GM21723 (cell line): ENCODE measurements at regions not wholly inside any gene's neighbourhood (a gene's known extent, or its start where the extent isn't known, plus 50 kb on each side); places are given as distances from the start of the nearest gene placed in this dataset.

Experiments
- ATAC-seq: cut with Tn5 transposase; IDR thresholded peaks from one replicate; pipeline ENCODE4 v1.9.1; 2021; ENCODE audit warnings: mild to moderate bottlenecking, moderate library complexity; ENCODE audit not compliant: unreplicated experiment

- no peak for ATAC-seq
Measured at GRCh38 chr10:128820663-128821062, 646.4 kb upstream of the MGMT start.

DNA sequence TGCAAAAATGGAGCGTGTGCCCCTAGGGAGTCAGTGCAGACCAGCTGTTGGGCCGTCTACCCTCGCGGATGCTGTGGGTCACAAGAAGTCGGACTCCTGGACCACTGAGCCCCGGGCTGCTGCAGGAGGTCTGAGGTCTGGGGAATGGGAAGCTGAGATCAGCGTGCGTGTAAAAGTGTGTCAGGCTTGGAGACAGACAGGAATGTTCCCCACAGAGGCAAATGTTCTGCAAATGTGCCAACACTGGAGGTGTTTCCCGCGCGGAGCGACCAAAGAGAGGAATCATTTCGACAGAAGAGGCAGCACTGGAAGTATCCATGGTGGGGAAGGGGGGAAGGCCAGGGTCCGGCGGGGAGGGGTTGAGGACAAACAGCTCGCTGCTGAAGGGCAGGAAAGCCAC is 643.8 kb upstream of the MGMT start:
- no peak for ATAC-seq

DNA sequence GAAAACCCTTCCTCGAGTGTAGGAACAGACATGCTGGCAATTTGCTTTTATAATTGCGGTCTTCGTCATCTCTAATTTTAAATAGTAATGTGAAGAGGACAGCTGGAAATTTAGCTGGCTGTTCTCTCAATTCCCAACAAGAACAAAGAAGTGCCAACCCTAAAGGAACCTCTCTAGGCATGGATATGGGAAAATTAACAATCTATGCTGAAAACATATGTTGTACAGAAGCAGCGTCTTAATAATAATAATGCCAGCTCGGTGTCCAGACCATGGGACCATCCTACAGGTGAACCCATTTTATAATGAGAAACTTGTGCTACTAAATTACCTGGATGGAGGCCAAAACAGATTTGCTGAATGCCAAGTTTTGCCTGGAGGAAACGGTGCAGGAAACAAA is 641.4 kb upstream of the MGMT start:
- ATAC-seq = no peak

- no peak for ATAC-seq
Measured at GRCh38 chr10:128833671-128834070, 633.4 kb upstream of the MGMT start.

GRCh38 chr10:128835361-128835760 is 631.7 kb upstream of the MGMT start:
- no peak for ATAC-seq

- no peak for ATAC-seq
Measured at GRCh38 chr10:128837478-128837877, 629.6 kb upstream of the MGMT start.

- ATAC-seq = no peak
Measured at GRCh38 chr10:128839134-128839533, 627.9 kb upstream of the MGMT start.

DNA sequence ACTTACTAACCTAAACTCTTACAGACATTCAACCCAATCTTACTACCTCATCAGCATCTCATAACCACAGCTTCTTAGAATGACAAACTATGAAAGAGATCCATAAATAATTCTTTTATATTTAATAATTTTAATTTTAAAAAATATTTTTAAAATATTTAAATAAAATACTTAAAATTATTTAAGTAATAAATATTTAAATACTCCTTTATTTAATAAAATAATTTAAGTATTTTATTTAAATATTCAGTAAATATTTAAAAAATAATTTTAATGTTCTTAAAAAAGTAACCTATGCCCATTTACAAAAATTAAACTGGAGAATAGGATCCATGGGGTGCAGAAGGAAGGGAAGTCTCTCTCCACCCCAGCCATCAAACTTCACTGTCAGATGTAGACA is 627.3 kb upstream of the MGMT start:
- ATAC-seq = no peak

DNA sequence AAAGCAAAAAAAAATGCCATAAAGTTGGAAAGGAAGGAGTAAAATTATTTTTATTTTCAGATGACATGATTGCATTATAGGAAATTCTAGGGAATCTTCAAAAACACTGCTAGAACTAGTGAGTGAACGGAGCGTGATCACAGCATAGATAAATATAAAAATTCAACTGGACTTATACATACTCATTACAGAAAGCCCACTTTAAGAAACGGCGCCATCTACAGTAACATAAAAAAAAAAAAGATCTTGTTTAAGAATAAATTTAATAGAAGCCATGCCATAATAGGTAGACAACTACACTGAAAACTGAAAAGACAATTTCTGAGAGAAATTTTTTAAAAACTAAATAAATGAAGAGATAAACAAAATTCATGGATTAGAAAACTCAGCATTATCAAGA is 623.1 kb upstream of the MGMT start:
- ATAC-seq = no peak

DNA sequence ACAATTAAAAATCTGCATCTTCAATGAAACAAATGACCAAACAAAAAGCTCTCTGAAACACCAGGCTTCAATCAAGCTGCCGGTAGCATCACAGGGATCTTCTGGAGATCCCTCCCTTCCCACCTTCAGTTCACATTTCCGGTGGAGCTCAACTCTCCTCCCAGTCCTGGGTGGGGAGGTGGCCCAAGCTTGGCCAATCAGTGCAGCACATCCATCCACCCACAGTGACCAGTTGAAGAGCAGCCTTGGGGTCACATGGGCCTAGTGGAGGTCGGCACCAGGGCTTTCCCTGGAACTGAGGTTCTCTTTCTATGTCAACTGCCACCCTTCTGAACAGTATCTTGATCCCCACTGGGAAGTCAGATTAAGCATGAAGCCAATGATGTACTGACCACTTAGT is 620.1 kb upstream of the MGMT start:
- no peak for ATAC-seq

- ATAC-seq = no peak
Measured at GRCh38 chr10:128848810-128849209, 618.2 kb upstream of the MGMT start.

DNA sequence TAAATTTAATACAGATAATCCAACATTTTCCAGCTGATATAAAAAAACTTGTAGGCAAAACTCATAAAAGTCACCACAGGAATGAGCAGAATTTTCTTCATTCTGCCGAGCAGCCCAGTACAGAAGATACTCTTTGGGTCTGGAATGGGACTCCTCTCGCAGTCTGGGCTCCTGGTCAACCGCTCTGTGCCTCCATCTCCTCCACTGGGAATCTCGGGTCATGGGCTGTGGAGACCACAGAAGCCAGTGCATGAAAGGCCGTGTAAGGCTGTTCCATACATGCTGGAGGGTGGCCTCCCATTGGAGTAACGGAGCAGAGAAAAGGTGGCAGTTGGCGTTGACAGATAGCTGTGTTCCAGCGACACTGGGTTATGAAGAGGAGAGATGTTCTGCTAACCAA is 616.4 kb upstream of the MGMT start:
- no peak for ATAC-seq

GRCh38 chr10:128851281-128851680 is 615.8 kb upstream of the MGMT start:
- ATAC-seq = no peak

GRCh38 chr10:128851726-128852125 is 615.3 kb upstream of the MGMT start:
- no peak for ATAC-seq

- no peak for ATAC-seq
Measured at GRCh38 chr10:128852449-128852848, 614.6 kb upstream of the MGMT start.

- ATAC-seq = no peak
Measured at GRCh38 chr10:128852902-128853301, 614.1 kb upstream of the MGMT start.

- ATAC-seq = no peak
Measured at GRCh38 chr10:128853537-128853936, 613.5 kb upstream of the MGMT start.

- no peak for ATAC-seq
Measured at GRCh38 chr10:128854204-128854603, 612.8 kb upstream of the MGMT start.

DNA sequence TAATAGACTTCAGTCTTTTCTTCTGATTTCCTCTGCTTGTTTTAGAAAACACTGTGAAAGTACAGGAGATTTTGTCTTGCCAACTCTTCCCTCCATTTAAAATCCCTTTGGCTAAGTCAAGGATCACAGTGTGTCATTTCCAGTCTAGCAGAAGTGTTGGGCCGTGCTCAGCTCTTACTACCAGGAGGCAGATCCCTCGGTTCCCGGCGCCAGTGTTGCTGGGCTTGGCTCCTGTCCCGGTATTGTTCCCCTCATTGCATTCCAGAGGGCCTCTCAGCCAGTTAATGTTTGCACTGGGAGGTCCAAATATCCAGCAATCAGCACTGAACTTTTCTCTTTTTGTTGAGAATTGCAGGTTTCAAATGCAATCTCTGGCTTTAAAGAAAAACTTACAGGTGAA is 612.1 kb upstream of the MGMT start:
- ATAC-seq = no peak

GRCh38 chr10:128855618-128856428 is 611.2 kb upstream of the MGMT start:
- ATAC-seq = no peak

- no peak for ATAC-seq
Measured at GRCh38 chr10:128859738-128860386, 607.2 kb upstream of the MGMT start.

- ATAC-seq = no peak
Measured at GRCh38 chr10:128860574-128860973, 606.5 kb upstream of the MGMT start.
